Caco-2 (cell line): ENCODE measurements at regions not wholly inside any gene's neighbourhood (a gene's known extent, or its start where the extent isn't known, plus 50 kb on each side); places are given as distances from the start of the nearest gene placed in this dataset.
"Not testable (repeated sequence)": the region's sequence is repeated elsewhere in the genome, so short reads cannot be mapped to it uniquely, and the experiment has no call there.

Experiments
- BruUV-seq: library from RNA; stranded (reverse); fragments of 400-500 nt; replicated peaks from 2 replicates; lab custom pipeline; 2021; lab: Mats Ljungman, UMichigan
- CTCF ChIA-PET: fragments of 300-600 bp; sonication (Branson Sonifier 250); formaldehyde crosslinking; loops from one replicate; lab custom pipeline; 2022; ENCODE audit warnings: antibody characterized with exemption; lab: Charles Lee
- POLR2A ChIA-PET: fragments of 300-600 bp; sonication (Branson Sonifier 250); formaldehyde crosslinking; loops from one replicate; lab custom pipeline; 2022; ENCODE audit warnings: antibody characterized with exemption; lab: Charles Lee
- DNase-seq, 2 experiments: peaks; one replicate each; pipeline versions ENCODE4 v3.0.0 to v3.0.0-alpha.2; 2020 to 2022
- H3K27me3 ChIP-seq: replicated peaks from 2 replicates; pipeline ENCODE4 v1.6.0; 2011; ENCODE audit warnings: low read length; ENCODE audit not compliant: control insufficient read depth, insufficient read depth
- H3K36me3 ChIP-seq: 2 replicates; pipeline ENCODE4 v1.5.1; 2011; ENCODE audit warnings: low read length; ENCODE audit not compliant: control insufficient read depth, insufficient read depth
- H3K4me1 ChIP-seq: fragments of 250-450 bp; sonication (Bioruptor Pico); 2 replicates; pipeline ENCODE4 v1.5.1; 2020; ENCODE audit warnings: mild to moderate bottlenecking
- H3K4me3 ChIP-seq: 2 replicates; pipeline ENCODE4 v1.5.1; 2011; ENCODE audit warnings: low read depth, mild to moderate bottlenecking, control low read depth, low read length
- H3K9me3 ChIP-seq: fragments of 250-450 bp; sonication (Bioruptor Pico); 2 replicates; pipeline ENCODE4 v1.5.1; 2020; ENCODE audit warnings: mild to moderate bottlenecking, moderate library complexity
- H3K27ac Mint-ChIP-seq: one replicate; pipeline ENCODE4 v1.8.0; 2022; ENCODE audit warnings: mixed read lengths; ENCODE audit not compliant: unreplicated experiment
- H3K27me3 Mint-ChIP-seq: one replicate; pipeline ENCODE4 v1.8.0; 2022; ENCODE audit warnings: mixed read lengths; ENCODE audit not compliant: insufficient read depth, unreplicated experiment
- H3K36me3 Mint-ChIP-seq: one replicate; pipeline ENCODE4 v1.8.0; 2022; ENCODE audit warnings: mild to moderate bottlenecking, mixed read lengths; ENCODE audit not compliant: insufficient read depth, unreplicated experiment
- H3K4me1 Mint-ChIP-seq: one replicate; pipeline ENCODE4 v1.8.0; 2022; ENCODE audit warnings: low read depth, mixed read lengths; ENCODE audit not compliant: unreplicated experiment
- H3K4me3 Mint-ChIP-seq: one replicate; pipeline ENCODE4 v1.8.0; 2022; ENCODE audit warnings: mild to moderate bottlenecking, moderate library complexity, mixed read lengths; ENCODE audit not compliant: unreplicated experiment
- H3K9me3 Mint-ChIP-seq: one replicate; pipeline ENCODE4 v1.8.0; 2022; ENCODE audit warnings: mixed read lengths; ENCODE audit not compliant: unreplicated experiment
- intact Hi-C: fragments of 100-400 bp; cut with micrococcal nuclease; formaldehyde crosslinking; loops from one replicate; pipeline ENCODE4 v1.10.0; 2022; ENCODE audit not compliant: unreplicated experiment
- TF ChIP-seq, protein P1 (sequence below), 2 experiments: fragments of 200-600 bp in 1 of 2; IDR thresholded peaks; 1 replicate in 1 of 2; 2 replicates in 1 of 2; pipeline versions ENCODE4 v1.5.1 to v1.8.0; 2011 to 2022; ENCODE audit warnings: antibody characterized with exemption in 1 of 2, control low read depth in 1 of 2, inconsistent platforms in 1 of 2, low read depth in 1 of 2, low read length in 1 of 2, mild to moderate bottlenecking in 1 of 2, moderate library complexity in 1 of 2; ENCODE audit not compliant: insufficient read depth in 1 of 2, severe bottlenecking in 1 of 2, unreplicated experiment in 1 of 2

DNA sequence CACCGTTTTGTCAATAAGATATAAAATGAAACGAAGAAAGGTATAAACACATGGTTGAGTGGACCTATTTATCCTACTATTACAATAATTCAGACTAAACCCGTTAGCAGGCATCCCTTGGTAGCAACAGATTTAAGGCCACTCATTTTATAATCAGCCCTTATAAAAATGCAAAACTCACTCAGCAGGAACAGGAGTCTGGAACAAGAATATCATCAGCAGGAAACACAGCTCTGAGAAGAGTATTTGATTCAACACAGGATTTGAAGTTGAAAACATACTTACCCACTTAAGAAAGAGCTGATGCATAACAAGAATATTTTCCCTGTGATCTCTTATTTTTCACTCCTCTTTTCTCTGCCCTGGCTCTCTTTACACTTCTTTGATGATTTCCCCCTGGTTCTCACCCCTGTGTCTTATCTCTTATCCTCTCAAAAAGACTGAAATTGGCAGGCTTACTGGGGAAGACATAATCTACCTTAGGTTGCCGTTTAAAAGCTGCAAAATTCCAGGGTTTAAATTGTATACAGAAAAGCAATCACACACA lies 1722.7 kb downstream of the SLITRK5 start:
- no peaks in the 10 kb centered on the region for H3K4me1 ChIP-seq
- no peaks in the 10 kb centered on the region for H3K27me3 Mint-ChIP-seq
- H3K4me3 Mint-ChIP-seq = no peak overlapping the region
- H3K9me3 Mint-ChIP-seq = peaks cover 6% of the 10 kb centered on the region
- H3K4me1 Mint-ChIP-seq = no peaks in the 10 kb centered on the region
- no peak overlapping the region for H3K4me3 ChIP-seq
- POLR2A ChIA-PET = no interaction called here
- DNase-seq = no peak
- no TSS peak for BruUV-seq
- intact Hi-C loops = no loop called here
- no peak overlapping the region for H3K27ac Mint-ChIP-seq
- no peaks in the 10 kb centered on the region for H3K9me3 ChIP-seq
- no peaks in the 10 kb centered on the region for H3K27me3 ChIP-seq
- H3K36me3 Mint-ChIP-seq = no peaks in the 10 kb centered on the region
- CTCF ChIA-PET = no interaction called here
- TF ChIP-seq, protein P1, sequence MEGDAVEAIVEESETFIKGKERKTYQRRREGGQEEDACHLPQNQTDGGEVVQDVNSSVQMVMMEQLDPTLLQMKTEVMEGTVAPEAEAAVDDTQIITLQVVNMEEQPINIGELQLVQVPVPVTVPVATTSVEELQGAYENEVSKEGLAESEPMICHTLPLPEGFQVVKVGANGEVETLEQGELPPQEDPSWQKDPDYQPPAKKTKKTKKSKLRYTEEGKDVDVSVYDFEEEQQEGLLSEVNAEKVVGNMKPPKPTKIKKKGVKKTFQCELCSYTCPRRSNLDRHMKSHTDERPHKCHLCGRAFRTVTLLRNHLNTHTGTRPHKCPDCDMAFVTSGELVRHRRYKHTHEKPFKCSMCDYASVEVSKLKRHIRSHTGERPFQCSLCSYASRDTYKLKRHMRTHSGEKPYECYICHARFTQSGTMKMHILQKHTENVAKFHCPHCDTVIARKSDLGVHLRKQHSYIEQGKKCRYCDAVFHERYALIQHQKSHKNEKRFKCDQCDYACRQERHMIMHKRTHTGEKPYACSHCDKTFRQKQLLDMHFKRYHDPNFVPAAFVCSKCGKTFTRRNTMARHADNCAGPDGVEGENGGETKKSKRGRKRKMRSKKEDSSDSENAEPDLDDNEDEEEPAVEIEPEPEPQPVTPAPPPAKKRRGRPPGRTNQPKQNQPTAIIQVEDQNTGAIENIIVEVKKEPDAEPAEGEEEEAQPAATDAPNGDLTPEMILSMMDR (IDR thresholded peaks at IDR 0.05; ENCODE audit: insufficient read depth in 1 of 2, low read depth in 1 of 2, low read length in 1 of 2, severe bottlenecking in 1 of 2, unreplicated experiment in 1 of 2) = no peak
- H3K36me3 ChIP-seq = no peaks in the 10 kb centered on the region

DNA sequence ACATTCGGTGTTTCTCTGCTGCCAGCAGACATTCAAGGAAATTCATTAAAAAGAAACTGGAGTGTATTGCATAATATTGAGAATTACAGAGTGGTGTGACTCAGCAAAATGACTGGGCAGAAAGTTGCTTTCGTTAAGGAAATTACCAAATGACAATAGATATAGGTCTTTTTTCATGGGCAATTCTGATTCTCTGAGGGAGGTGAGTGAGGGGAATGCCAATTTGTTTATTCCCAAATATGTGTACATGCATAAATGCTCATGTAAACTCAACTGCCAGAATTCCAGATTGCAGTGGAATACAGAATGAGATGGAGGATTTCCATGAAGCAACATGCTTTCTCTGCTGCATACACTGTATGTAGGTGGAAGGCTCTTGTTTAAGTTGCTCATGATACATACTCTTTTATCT lies 1730.1 kb downstream of the SLITRK5 start:
- no peaks in the 10 kb centered on the region for H3K36me3 Mint-ChIP-seq
- H3K4me3 Mint-ChIP-seq = no peak overlapping the region
- ChIA-PET POLR2A (no interaction called here), CTCF (no interaction called here)
- H3K27ac Mint-ChIP-seq = no peak overlapping the region
- H3K9me3 ChIP-seq = no peaks in the 10 kb centered on the region; the same call in 1 of the 2 replicates
- peaks cover 10% of the 10 kb centered on the region for H3K9me3 Mint-ChIP-seq
- no peak for DNase-seq
- TF ChIP-seq, protein P1 (IDR thresholded peaks at IDR 0.05; ENCODE audit: insufficient read depth in 1 of 2, low read depth in 1 of 2, low read length in 1 of 2, severe bottlenecking in 1 of 2, unreplicated experiment in 1 of 2) = no peak
- no peaks in the 10 kb centered on the region for H3K4me1 ChIP-seq
- H3K36me3 ChIP-seq = no peaks in the 10 kb centered on the region
- peaks cover 6% of the 10 kb centered on the region for H3K4me1 Mint-ChIP-seq
- H3K27me3 ChIP-seq = no peaks in the 10 kb centered on the region
- no peaks in the 10 kb centered on the region for H3K27me3 Mint-ChIP-seq
- intact Hi-C loops = no loop called here
- H3K4me3 ChIP-seq = no peak overlapping the region
- no TSS peak for BruUV-seq

DNA sequence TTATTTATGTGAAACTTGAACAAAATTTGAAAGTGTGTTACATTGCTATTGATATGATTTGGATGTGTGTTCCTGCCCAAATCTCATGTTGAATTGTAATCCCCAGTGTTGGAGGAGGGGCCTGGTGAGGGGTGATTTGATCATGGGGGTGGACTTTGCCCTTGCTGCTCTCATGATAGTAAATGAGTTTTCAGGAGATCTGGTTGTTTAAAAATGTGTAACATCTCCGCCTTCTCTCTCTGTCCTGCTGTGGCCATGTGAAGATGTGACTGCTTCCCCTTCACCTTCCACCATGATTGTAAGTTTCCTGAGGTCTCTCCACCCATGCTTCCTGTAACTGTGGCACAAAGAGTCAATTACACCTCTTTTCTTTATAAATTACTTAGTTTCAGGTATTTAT lies 1731.0 kb downstream of the SLITRK5 start:
- TF ChIP-seq, protein P1 (IDR thresholded peaks at IDR 0.05; ENCODE audit: insufficient read depth in 1 of 2, low read depth in 1 of 2, low read length in 1 of 2, severe bottlenecking in 1 of 2, unreplicated experiment in 1 of 2) = no peak
- no TSS peak for BruUV-seq
- Mint-ChIP-seq H3K36me3 (no peaks in the 10 kb centered on the region), H3K9me3 (peaks cover 10% of the 10 kb centered on the region), H3K27me3 (no peaks in the 10 kb centered on the region), H3K27ac (no peak overlapping the region), H3K4me3 (no peak overlapping the region), H3K4me1 (peaks cover 6% of the 10 kb centered on the region)
- CTCF ChIA-PET = no interaction called here
- intact Hi-C loops = no loop called here
- DNase-seq = no peak
- Histone ChIP-seq H3K27me3 (no peaks in the 10 kb centered on the region), H3K4me3 (no peak overlapping the region), H3K4me1 (no peaks in the 10 kb centered on the region), H3K36me3 (no peaks in the 10 kb centered on the region), H3K9me3 (no peaks in the 10 kb centered on the region; the same call in 1 of the 2 replicates)
- POLR2A ChIA-PET = no interaction called here

DNA sequence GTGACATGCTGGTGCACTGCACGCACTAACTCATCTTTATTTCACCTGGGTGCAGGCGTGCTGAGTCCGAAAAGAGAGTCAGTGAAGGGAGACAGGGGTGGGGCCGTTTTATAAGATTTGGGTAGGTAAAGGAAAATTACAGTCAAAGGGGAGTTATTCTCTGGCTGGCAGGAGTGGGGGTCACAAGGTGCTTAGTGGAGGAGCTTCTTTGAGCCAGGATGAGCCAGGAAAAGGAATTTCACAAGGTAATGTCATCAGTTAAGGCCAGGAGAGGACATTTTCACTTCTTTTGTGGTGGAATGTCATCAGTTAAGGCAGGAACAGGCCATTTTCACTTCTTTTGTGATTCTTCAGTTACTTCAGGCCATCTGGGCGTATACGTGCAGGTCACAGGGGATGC lies 1734.9 kb downstream of the SLITRK5 start:
- H3K27me3 Mint-ChIP-seq, H3K9me3 ChIP-seq, intact Hi-C loops, H3K36me3 Mint-ChIP-seq, H3K9me3 Mint-ChIP-seq, POLR2A ChIA-PET, H3K4me1 Mint-ChIP-seq, H3K4me3 Mint-ChIP-seq, H3K4me3 ChIP-seq, H3K36me3 ChIP-seq, H3K4me1 ChIP-seq, BruUV-seq, CTCF ChIA-PET, DNase-seq, H3K27me3 ChIP-seq, H3K27ac Mint-ChIP-seq: not testable (repeated sequence)
